DOHH2 (cell line): ENCODE measurements at regions not wholly inside any gene's neighbourhood (a gene's known extent, or its start where the extent isn't known, plus 50 kb on each side); places are given as distances from the start of the nearest gene placed in this dataset.

Experiments used
- H3F3A ChIP-seq: fragments of 200-600 bp; sonication (generic), shearing (Covaris generic); 2 replicates; pipeline ENCODE4 v1.6.0; 2016; ENCODE audit warnings: antibody characterized with exemption, mild to moderate bottlenecking; ENCODE audit not compliant: control insufficient read depth, insufficient read depth
- H3K27ac ChIP-seq: fragments of 200-600 bp; sonication (generic); 2 replicates; pipeline ENCODE4 v1.5.1; 2014; ENCODE audit warnings: low read depth, mild to moderate bottlenecking, low read length, moderate library complexity
- H3K27me3 ChIP-seq: fragments of 200-600 bp; sonication (generic); 2 replicates; pipeline ENCODE4 v1.6.1; 2014; ENCODE audit warnings: mild to moderate bottlenecking, low read length, mixed read lengths; ENCODE audit not compliant: control insufficient read depth
- H3K36me3 ChIP-seq: fragments of 200-600 bp; sonication (generic); 2 replicates; pipeline ENCODE4 v1.6.1; 2014; ENCODE audit warnings: mild to moderate bottlenecking, low read length, moderate library complexity, mixed read lengths; ENCODE audit not compliant: control insufficient read depth
- H3K4me1 ChIP-seq: fragments of 200-600 bp; sonication (generic); 2 replicates; pipeline ENCODE4 v1.6.1; 2014; ENCODE audit warnings: mild to moderate bottlenecking, low read length, mixed read lengths; ENCODE audit not compliant: control insufficient read depth
- H3K4me2 ChIP-seq: fragments of 200-600 bp; sonication (generic); 2 replicates; pipeline ENCODE4 v1.6.0; 2014; ENCODE audit warnings: mild to moderate bottlenecking, low read length, moderate library complexity
- H3K4me3 ChIP-seq: fragments of 200-600 bp; sonication (generic); 2 replicates; pipeline ENCODE4 v1.5.1; 2014; ENCODE audit warnings: mild to moderate bottlenecking, low read length, mixed read lengths
- H3K79me2 ChIP-seq: fragments of 200-600 bp; sonication (generic); 2 replicates; pipeline ENCODE4 v1.6.1; 2014; ENCODE audit warnings: mild to moderate bottlenecking, low read length, mixed read lengths; ENCODE audit not compliant: control insufficient read depth
- H3K9me2 ChIP-seq: fragments of 200-600 bp; sonication (generic); replicated peaks from 2 replicates; pipeline ENCODE4 v1.6.1; 2014; ENCODE audit warnings: mild to moderate bottlenecking, low read length, mixed read lengths; ENCODE audit not compliant: control insufficient read depth
- H3K9me3 ChIP-seq: fragments of 200-600 bp; sonication (generic); 2 replicates; pipeline ENCODE4 v1.6.1; 2014; ENCODE audit warnings: antibody characterized with exemption, low read length, mixed read lengths; ENCODE audit not compliant: control insufficient read depth, insufficient read depth
- H4K20me1 ChIP-seq: fragments of 200-600 bp; sonication (generic); 2 replicates; pipeline ENCODE4 v1.6.0; 2014; ENCODE audit warnings: low read depth, mild to moderate bottlenecking, antibody characterized with exemption, low read length, moderate library complexity; ENCODE audit not compliant: control insufficient read depth, insufficient read depth
- CTCF ChIP-seq: fragments of 200-600 bp; sonication (generic); IDR thresholded peaks from one replicate; pipeline ENCODE4 v1.5.1; 2014; ENCODE audit warnings: antibody characterized with exemption, mild to moderate bottlenecking, low read depth, low read length; ENCODE audit not compliant: poor library complexity, severe bottlenecking
- EZH2phosphoT487 ChIP-seq: fragments of 200-600 bp; sonication (generic); IDR thresholded peaks from 2 replicates; pipeline ENCODE4 v1.6.1; 2017; ENCODE audit warnings: borderline replicate concordance, mild to moderate bottlenecking, antibody characterized with exemption, low read length, moderate library complexity, mixed read lengths

GRCh38 chr19:29117926-29118325 lies 95.0 kb downstream of the UQCRFS1 start:
- Histone ChIP-seq H4K20me1 (no peaks in the 10 kb centered on the region), H3K4me1 (no peaks in the 10 kb centered on the region), H3K4me3 (no peak overlapping the region), H3K27me3 (no peaks in the 10 kb centered on the region), H3F3A (no peaks in the 10 kb centered on the region), H3K9me2 (no peaks in the 10 kb centered on the region), H3K27ac (no peak overlapping the region), H3K79me2 (no peaks in the 10 kb centered on the region), H3K4me2 (no peak overlapping the region), H3K36me3 (no peaks in the 10 kb centered on the region), H3K9me3 (no peaks in the 10 kb centered on the region)
- TF ChIP-seq CTCF, result no peak
- TF ChIP-seq EZH2phosphoT487, result no peak

DNA sequence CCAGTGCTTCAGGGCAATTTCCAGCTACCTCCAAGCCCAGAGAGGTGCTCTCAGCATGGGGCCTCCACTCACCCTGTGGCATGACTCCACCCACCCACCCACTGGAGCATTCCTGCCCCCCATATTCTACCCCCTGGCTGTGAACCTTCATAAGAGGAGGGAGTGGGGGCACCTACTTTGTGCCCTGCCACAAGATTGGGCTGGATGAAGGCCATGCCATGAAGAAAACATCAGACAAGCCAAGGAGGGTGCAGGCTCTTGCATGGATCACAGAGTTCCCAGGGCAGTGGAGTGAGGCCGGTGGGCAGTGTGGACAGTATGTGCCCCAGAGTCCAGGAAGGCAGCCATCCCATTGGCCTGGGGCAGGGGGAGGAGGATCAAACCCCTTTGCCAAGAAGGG lies 97.8 kb downstream of the UQCRFS1 start:
- Histone ChIP-seq H3K4me2 (no peak overlapping the region), H3F3A (no peaks in the 10 kb centered on the region), H3K36me3 (no peaks in the 10 kb centered on the region), H3K27me3 (no peaks in the 10 kb centered on the region), H3K27ac (no peak overlapping the region), H3K79me2 (no peaks in the 10 kb centered on the region), H3K4me3 (no peak overlapping the region), H3K9me3 (no peaks in the 10 kb centered on the region), H4K20me1 (no peaks in the 10 kb centered on the region), H3K4me1 (no peaks in the 10 kb centered on the region), H3K9me2 (no peaks in the 10 kb centered on the region)
- TF ChIP-seq EZH2phosphoT487 (no peak), CTCF (no peak)

DNA sequence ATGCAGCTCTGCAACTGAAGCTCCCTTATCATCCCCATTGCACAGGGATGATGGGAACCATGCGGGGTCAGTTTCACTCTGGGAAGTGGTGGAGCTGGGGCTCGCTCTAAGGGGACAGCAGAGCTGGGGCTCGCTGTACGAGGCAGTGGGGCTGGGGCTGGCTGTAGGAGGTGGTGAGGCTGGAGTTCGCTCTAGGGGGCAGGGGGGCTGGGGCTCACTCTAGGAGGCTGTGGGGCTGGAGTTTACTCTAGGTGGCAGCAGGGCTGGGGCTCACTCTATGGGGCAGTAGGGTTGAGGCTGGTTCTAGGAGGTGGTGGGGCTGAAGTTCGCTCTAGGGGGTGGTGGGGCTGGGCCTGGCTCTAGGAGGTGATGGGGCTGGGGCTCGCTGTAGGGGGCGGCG lies 99.1 kb downstream of the UQCRFS1 start:
- H4K20me1 ChIP-seq, result no peaks in the 10 kb centered on the region
- no peak overlapping the region for H3K27ac ChIP-seq
- H3K9me3 ChIP-seq, result no peaks in the 10 kb centered on the region
- H3F3A ChIP-seq, result no peaks in the 10 kb centered on the region
- no peaks in the 10 kb centered on the region for H3K9me2 ChIP-seq
- H3K79me2 ChIP-seq, result no peaks in the 10 kb centered on the region
- H3K4me1 ChIP-seq, result no peaks in the 10 kb centered on the region
- H3K27me3 ChIP-seq, result no peaks in the 10 kb centered on the region
- no peak for TF ChIP-seq CTCF
- no peaks in the 10 kb centered on the region for H3K36me3 ChIP-seq
- no peak overlapping the region for H3K4me2 ChIP-seq
- H3K4me3 ChIP-seq, result no peak overlapping the region

DNA sequence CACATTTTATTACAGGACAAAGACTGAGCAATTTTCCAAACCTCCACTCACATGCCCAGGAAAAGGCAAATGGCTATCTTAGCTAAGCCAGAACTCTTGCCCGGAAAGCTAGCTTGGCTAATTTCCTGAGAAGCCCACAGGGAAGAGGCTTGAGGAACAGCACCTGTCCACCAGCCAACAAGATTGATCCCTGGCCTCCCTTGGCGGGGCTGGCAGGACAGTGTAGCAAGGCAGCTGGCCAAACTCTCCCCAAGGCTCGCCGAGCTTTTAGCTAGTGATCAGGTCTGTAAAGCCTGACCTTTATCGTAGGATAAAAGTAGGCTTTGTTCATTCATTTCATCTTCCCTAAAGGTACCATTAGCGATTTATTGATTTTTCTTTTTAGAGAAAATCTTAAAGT lies 101.4 kb downstream of the UQCRFS1 start:
- H4K20me1 ChIP-seq, result no peaks in the 10 kb centered on the region
- H3K9me3 ChIP-seq, result no peaks in the 10 kb centered on the region
- H3K27me3 ChIP-seq, result no peaks in the 10 kb centered on the region
- H3K4me3 ChIP-seq, result no peak overlapping the region
- H3K4me1 ChIP-seq, result no peaks in the 10 kb centered on the region
- no peaks in the 10 kb centered on the region for H3K9me2 ChIP-seq
- TF ChIP-seq EZH2phosphoT487, result no peak
- no peak for TF ChIP-seq CTCF
- H3K27ac ChIP-seq, result no peak overlapping the region
- no peaks in the 10 kb centered on the region for H3K36me3 ChIP-seq
- no peaks in the 10 kb centered on the region for H3F3A ChIP-seq
- no peaks in the 10 kb centered on the region for H3K79me2 ChIP-seq
- no peak overlapping the region for H3K4me2 ChIP-seq
